ENCODE measurements at regions not wholly inside any gene's neighbourhood (a gene's known extent, or its start where the extent isn't known, plus 50 kb on each side); places are given as distances from the start of the nearest gene placed in this dataset.
A peak's percentile ranks its signal among the peaks of the same experiment; 100 is the strongest.
"Not testable (repeated sequence)": the region's sequence is repeated elsewhere in the genome, so short reads cannot be mapped to it uniquely, and the experiment has no call there.

- DNase-seq, result no peak
Observed at GRCh38 chr15:20367093-20367492, 174.5 kb downstream of the GOLGA6L6 start.

DNA sequence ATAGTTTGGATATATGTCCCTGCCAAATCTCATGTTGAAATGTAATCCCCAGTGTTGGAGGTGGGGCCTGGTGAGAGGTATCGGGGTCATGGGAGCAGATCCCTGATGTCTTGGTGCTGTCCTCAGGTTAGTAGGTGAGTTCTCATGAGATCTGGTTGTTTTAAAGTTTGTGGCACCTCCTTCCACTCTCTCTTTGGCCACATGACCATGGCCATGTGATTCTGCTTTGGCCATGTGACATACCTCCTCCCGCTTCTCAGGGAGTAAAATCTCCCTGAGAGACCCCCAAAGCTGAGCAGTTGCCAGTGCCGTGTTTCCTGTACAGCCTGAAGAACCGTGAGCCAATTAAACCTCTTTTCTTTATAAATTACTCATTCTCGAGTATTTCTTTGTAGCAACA, 178.0 kb downstream of the GOLGA6L6 start:
- DNase-seq, result not testable (repeated sequence)

DNA sequence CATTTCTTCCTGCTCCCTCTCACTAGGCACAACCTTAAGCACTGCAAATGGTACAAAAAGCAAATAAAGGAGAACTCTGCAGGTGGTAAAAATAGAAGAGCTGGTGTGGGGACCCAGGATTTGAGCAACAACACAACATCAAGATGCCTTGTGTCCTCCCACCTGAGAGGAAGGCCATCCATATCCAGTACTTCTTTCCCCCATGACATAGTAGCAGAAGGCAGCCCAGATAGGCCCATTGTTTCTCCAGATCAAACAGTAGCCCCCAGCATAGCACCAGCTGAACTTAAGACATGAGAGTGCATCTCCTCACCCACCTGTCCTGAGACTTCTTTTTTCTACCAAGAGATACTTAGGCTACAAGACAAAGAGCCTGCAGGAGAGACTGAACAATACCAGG, 180.5 kb downstream of the GOLGA6L6 start:
- DNase-seq, result no peak

GRCh38 chr15:20358779-20359414, 182.7 kb downstream of the GOLGA6L6 start:
- DNase-seq, result no peak

GRCh38 chr15:20358066-20358778, 183.4 kb downstream of the GOLGA6L6 start:
- DNase-seq, result no peak

- DNase-seq, result no peak
Observed at GRCh38 chr15:20357481-20358065, 184.0 kb downstream of the GOLGA6L6 start.

- no peak for DNase-seq
Observed at GRCh38 chr15:20356911-20357480, 184.6 kb downstream of the GOLGA6L6 start.

GRCh38 chr15:20356444-20356910, 185.1 kb downstream of the GOLGA6L6 start:
- peak; percentile 74 for DNase-seq

- DNase-seq, result no peak
Observed at GRCh38 chr15:20355256-20355868, 186.2 kb downstream of the GOLGA6L6 start.

GRCh38 chr15:20354884-20355223, 186.7 kb downstream of the GOLGA6L6 start:
- not testable (repeated sequence) for DNase-seq

DNA sequence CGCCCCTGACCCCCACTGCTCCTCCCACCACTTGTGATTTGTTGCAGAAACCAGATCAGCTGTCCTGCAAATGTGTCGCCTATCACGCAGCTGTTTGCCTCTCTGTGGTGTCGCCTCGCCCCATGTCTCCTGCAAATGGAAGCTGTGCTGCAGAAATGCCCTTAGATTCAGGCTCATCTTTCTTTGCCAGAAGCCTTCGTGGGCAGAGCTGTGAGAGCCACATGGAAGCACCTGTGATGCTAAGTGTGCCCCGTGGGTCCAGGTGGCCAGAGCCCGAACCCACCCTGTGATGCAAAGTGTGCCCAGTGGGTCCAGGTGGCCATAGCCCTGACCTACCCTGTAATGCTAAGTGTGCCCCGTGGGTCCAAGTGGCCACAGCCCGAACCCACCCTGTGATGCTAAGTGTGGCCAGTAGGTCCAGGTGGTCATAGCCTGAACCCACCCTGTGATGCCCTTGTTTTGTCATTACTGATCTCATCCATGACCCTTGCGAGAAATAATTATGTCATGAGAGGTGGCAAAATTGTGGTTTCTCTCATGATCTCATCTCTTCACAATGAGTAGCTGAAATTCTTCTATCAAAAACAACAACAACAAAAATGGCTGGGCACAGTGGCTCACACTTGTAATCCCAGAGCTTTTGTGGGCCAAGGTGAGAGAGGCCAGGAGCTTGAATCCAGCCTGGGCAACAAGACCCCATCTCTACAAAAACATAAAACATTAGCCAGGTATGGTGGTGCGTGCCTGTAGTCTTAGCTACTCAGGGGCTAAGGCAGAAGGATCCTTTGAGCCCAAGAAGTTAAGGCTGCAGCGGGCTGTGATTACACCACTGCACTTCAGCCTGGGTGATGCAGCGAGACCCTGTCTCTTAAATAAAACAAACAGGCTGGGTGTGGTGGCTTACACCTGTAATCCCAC, 187.4 kb downstream of the GOLGA6L6 start:
- DNase-seq, result no peak

GRCh38 chr15:20352241-20353200, 189.1 kb downstream of the GOLGA6L6 start:
- DNase-seq, result no peak

- DNase-seq, result no peak
Observed at GRCh38 chr15:20351448-20351971, 190.1 kb downstream of the GOLGA6L6 start.

- DNase-seq, result no peak
Observed at GRCh38 chr15:20349774-20350498, 191.7 kb downstream of the GOLGA6L6 start.

GRCh38 chr15:20348900-20349773, 192.5 kb downstream of the GOLGA6L6 start:
- DNase-seq, result no peak

GRCh38 chr15:20348291-20348899, 193.2 kb downstream of the GOLGA6L6 start:
- no peak for DNase-seq

- DNase-seq, result no peak
Observed at GRCh38 chr15:20346082-20346805, 195.4 kb downstream of the GOLGA6L6 start.

- DNase-seq, result no peak
Observed at GRCh38 chr15:20345401-20345958, 196.1 kb downstream of the GOLGA6L6 start.

All from CD4-positive, alpha-beta T cell treated with Interleukin-21 for 1 hour (primary cell).